Chondrocyte (in vitro differentiated cells): ENCODE measurements at regions not wholly inside any gene's neighbourhood (a gene's known extent, or its start where the extent isn't known, plus 50 kb on each side); places are given as distances from the start of the nearest gene placed in this dataset.

Source experiments
- DNase-seq: peaks from one replicate; pipeline ENCODE4 v3.0.0; 2021; ENCODE audit warnings: mixed read lengths, low spot score
- H3K27ac Mint-ChIP-seq: one replicate; pipeline ENCODE4 v1.8.0; 2021; ENCODE audit warnings: mild to moderate bottlenecking, moderate library complexity, mixed read lengths; ENCODE audit not compliant: unreplicated experiment
- H3K27me3 Mint-ChIP-seq: 2 replicates; pipeline ENCODE4 v1.8.0; 2021; ENCODE audit warnings: low read depth, mixed read lengths
- H3K36me3 Mint-ChIP-seq: 2 replicates; pipeline ENCODE4 v1.8.0; 2021; ENCODE audit warnings: low read depth, mixed read lengths
- H3K4me1 Mint-ChIP-seq: 2 replicates; pipeline ENCODE4 v1.8.0; 2021; ENCODE audit warnings: low read depth, mild to moderate bottlenecking, mixed read lengths
- H3K4me3 Mint-ChIP-seq: one replicate; pipeline ENCODE4 v1.8.0; 2021; ENCODE audit warnings: mild to moderate bottlenecking, moderate library complexity, mixed read lengths; ENCODE audit not compliant: unreplicated experiment
- H3K9me3 Mint-ChIP-seq: 2 replicates; pipeline ENCODE4 v1.8.0; 2021; ENCODE audit warnings: low read depth, mixed read lengths
- TF ChIP-seq, protein P1 (sequence below): fragments of 200-600 bp; sonication (generic); IDR thresholded peaks from 2 replicates; pipeline ENCODE4 v1.5.0; 2021; ENCODE audit warnings: antibody characterized with exemption, mild to moderate bottlenecking, moderate library complexity

DNA sequence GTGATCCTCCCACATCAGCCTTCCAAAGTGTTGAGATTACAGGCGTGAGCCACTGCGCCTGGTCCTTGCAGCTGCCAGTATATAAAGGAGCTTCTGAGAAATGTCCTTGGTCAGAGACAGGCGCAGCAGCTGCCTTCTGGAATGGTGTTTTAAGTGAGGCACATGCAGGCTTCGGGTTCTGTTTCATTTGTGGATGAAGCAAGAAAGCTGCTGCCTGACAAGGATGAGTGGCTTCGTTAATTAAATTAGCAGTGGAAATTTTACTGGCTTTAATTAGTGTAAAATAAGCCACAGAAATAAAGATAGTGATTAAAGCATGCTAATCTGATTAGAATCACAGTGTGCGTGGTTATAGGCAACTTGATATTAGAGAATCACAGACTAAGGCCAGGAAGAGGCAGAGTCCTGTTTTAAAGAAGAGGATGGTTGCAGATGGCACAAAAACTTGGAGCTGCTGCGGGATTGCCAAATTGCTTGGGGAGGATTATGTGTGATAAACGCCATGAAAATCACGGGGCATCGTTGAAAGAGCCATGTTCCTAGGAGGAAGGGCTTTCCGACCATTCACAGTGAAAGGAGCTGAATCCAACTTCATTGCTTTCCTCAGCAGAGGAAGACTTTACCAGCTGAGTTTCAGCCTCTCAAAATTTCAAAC is 348.4 kb upstream of the FAT1 start:
- no peak overlapping the region for H3K4me3 Mint-ChIP-seq
- H3K9me3 Mint-ChIP-seq = no peaks in the 10 kb centered on the region
- no peak overlapping the region for H3K27ac Mint-ChIP-seq
- H3K4me1 Mint-ChIP-seq = peaks cover 12% of the 10 kb centered on the region
- no peaks in the 10 kb centered on the region for H3K36me3 Mint-ChIP-seq
- TF ChIP-seq, protein P1, sequence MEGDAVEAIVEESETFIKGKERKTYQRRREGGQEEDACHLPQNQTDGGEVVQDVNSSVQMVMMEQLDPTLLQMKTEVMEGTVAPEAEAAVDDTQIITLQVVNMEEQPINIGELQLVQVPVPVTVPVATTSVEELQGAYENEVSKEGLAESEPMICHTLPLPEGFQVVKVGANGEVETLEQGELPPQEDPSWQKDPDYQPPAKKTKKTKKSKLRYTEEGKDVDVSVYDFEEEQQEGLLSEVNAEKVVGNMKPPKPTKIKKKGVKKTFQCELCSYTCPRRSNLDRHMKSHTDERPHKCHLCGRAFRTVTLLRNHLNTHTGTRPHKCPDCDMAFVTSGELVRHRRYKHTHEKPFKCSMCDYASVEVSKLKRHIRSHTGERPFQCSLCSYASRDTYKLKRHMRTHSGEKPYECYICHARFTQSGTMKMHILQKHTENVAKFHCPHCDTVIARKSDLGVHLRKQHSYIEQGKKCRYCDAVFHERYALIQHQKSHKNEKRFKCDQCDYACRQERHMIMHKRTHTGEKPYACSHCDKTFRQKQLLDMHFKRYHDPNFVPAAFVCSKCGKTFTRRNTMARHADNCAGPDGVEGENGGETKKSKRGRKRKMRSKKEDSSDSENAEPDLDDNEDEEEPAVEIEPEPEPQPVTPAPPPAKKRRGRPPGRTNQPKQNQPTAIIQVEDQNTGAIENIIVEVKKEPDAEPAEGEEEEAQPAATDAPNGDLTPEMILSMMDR = no peak
- DNase-seq = no peak
- H3K27me3 Mint-ChIP-seq = no peaks in the 10 kb centered on the region

DNA sequence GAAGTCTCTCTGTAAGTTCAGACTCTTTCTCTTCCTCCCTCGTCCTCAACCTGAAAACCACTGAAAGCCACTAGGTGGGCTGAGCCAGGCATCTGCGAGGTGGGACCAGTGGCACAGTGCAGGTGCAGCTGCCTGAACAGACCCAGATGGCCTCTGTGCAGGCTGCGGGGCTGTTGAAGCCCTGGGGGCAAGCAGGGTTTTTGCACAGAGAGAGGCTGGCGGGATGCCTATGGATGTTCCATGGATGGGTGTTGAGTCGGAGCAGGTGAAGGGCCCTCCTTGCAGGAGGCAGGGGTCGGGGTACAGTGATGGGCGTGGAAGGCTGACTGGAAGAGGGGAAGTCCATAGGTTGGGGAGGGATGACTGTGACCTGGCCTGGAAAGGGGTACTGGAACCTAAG is 350.2 kb upstream of the FAT1 start:
- H3K27ac Mint-ChIP-seq = no peak overlapping the region
- H3K27me3 Mint-ChIP-seq = no peaks in the 10 kb centered on the region
- H3K9me3 Mint-ChIP-seq = no peaks in the 10 kb centered on the region
- peaks cover 12% of the 10 kb centered on the region for H3K4me1 Mint-ChIP-seq
- peak; percentile 70 for DNase-seq
- TF ChIP-seq, protein P1 = no peak
- no peaks in the 10 kb centered on the region for H3K36me3 Mint-ChIP-seq
- no peak overlapping the region for H3K4me3 Mint-ChIP-seq

DNA sequence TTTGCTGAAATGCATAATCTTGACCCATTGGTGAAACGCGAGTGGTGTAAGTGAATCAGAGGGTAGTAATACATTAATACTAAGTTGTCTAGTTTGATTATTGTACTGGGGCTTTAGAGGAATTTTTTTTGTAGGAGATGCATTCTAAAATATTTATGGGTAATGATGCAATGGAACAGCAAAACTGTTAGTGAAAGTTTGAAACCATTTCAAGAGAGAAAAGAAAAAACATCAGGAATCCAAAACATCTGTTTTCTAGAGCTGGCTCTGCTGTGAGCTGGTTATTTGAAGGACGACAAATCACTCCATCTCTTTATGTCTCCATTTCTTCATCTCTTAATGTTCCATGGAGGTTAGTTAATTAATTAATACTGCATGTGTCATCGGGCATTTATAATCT is 351.9 kb upstream of the FAT1 start:
- no peak for DNase-seq
- no peak overlapping the region for H3K4me3 Mint-ChIP-seq
- no peaks in the 10 kb centered on the region for H3K36me3 Mint-ChIP-seq
- peak overlapping the region; percentile 33 for H3K27ac Mint-ChIP-seq
- peaks cover 8% of the 10 kb centered on the region for H3K4me1 Mint-ChIP-seq
- no peaks in the 10 kb centered on the region for H3K9me3 Mint-ChIP-seq
- no peaks in the 10 kb centered on the region for H3K27me3 Mint-ChIP-seq
- TF ChIP-seq, protein P1 = no peak

DNA sequence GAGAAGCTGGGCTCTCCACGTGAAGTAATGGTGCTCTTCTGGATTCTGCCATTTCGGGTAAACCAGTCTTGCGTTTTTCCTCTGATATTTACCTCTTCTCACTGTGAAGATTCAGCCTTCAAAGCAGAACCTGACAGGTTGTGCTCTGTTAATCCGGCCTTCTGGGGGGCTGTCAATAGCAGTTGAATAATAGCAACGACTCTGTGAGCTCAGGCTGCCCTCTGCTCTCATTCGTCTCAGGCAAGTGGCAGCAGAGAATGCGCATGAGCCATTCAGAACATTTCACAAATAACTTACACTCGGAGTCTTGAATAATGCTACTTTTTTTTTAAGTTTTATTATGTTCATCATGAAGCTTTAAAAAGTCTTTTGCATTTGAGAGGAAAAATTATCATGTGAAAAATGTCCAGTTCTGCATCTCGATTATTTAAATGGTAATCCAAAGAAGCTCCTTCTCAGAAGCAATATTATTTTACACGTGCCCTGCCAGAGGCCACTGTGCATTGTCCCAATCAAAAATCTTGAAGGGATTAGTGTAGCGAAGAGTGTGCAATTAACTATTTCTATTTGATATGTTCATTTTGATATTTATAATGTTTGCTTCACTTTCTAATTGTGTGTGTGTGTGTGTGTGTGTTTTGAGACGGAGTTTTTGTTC is 354.2 kb upstream of the FAT1 start:
- Mint-ChIP-seq H3K36me3 (no peaks in the 10 kb centered on the region), H3K27me3 (no peaks in the 10 kb centered on the region), H3K4me1 (peaks cover 8% of the 10 kb centered on the region), H3K9me3 (no peaks in the 10 kb centered on the region), H3K4me3 (no peak overlapping the region), H3K27ac (no peak overlapping the region)
- no peak for DNase-seq
- TF ChIP-seq, protein P1 = no peak

DNA sequence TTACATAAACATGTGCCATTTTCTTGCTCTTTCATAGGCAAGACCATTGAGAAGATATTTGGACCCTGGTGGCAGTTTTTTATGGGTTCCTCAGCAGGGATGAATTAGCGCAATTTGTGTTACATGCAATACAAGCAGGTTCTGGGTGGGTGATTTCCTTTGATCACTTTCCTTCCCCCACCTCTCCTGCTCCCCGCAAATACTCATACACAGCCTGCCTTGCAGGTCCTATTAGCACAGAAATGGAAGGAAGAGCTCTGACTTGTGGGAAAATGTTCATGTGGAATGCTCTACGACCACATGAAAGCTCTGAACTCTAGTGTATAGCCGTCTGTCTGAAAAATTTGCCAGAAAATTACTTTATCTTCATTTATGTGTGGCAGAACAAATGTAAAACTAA is 361.0 kb upstream of the FAT1 start:
- H3K36me3 Mint-ChIP-seq = no peaks in the 10 kb centered on the region
- H3K9me3 Mint-ChIP-seq = no peaks in the 10 kb centered on the region
- no peak overlapping the region for H3K27ac Mint-ChIP-seq
- H3K4me3 Mint-ChIP-seq = no peak overlapping the region
- no peak for DNase-seq
- TF ChIP-seq, protein P1 = no peak
- H3K27me3 Mint-ChIP-seq = no peaks in the 10 kb centered on the region
- H3K4me1 Mint-ChIP-seq = no peaks in the 10 kb centered on the region
